HepG2 (cell line): ENCODE measurements at regions not wholly inside any gene's neighbourhood (a gene's known extent, or its start where the extent isn't known, plus 50 kb on each side); places are given as distances from the start of the nearest gene placed in this dataset.

Experiments
- ATAC-seq: fragments of 200-7000 bp; cut with Tn5 transposase; 3 replicates; pipeline ENCODE4 v1.9.1; 2020; ENCODE audit warnings: mild to moderate bottlenecking, moderate library complexity
- BruUV-seq: library from RNA; stranded (reverse); fragments of 400-500 nt; replicated peaks from 2 replicates; lab custom pipeline; 2021; lab: Mats Ljungman, UMichigan
- CTCF ChIA-PET: fragments of 300-600 bp; formaldehyde crosslinking; extraction: SDS; loops from one replicate; lab custom pipeline; 2021; ENCODE audit warnings: low total read pairs, inconsistent platforms, low intra/inter-chr PET ratio; lab: Yijun Ruan, JAX
- POLR2A ChIA-PET: fragments of 350-600 bp; sonication (Branson Sonifier 250); formaldehyde crosslinking; loops from one replicate; lab custom pipeline; 2020; ENCODE audit warnings: antibody characterized with exemption, inconsistent platforms; lab: Yijun Ruan, JAX
- DNase-seq: peaks from one replicate; pipeline ENCODE4 v3.0.0-alpha.2; 2015; ENCODE audit warnings: low spot score
- FAIRE-seq: peaks from 3 replicates; lab custom pipeline; 2011; peaks lifted over from hg19 to GRCh38; lab: Jason Lieb, UNC
- H2AFZ ChIP-seq: one replicate; pipeline ENCODE4 v1.6.1; 2011; ENCODE audit warnings: low read length, inconsistent platforms
- H3K27ac ChIP-seq: fragments of 300-600 bp; 3 replicates; pipeline ENCODE4 v1.8.0; 2011; ENCODE audit warnings: mixed run types, mild to moderate bottlenecking, mixed read lengths, low read length, inconsistent platforms; ENCODE audit not compliant: insufficient read depth; ENCODE audit errors: extremely low read length
- H3K27me3 ChIP-seq, 2 experiments: fragments of 200-600 bp in 1 of 2; 2 replicates in 1 of 2; 3 replicates in 1 of 2; pipeline versions ENCODE4 v1.6.0 to v1.8.0; 2011; ENCODE audit warnings: low read length in 2 of 2, mild to moderate bottlenecking in 2 of 2, moderate library complexity in 2 of 2, inconsistent platforms in 1 of 2; ENCODE audit not compliant: insufficient read depth in 2 of 2, control insufficient read depth in 1 of 2
- H3K36me3 ChIP-seq, 2 experiments: fragments of 200-600 bp in 1 of 2; replicated peaks in 1 of 2; 2 replicates in 1 of 2; 3 replicates in 1 of 2; pipeline versions ENCODE4 v1.5.1 to v1.8.0; 2011; ENCODE audit warnings: low read length in 2 of 2, inconsistent platforms in 1 of 2; ENCODE audit not compliant: insufficient read depth in 2 of 2, control insufficient read depth in 1 of 2
- H3K4me1 ChIP-seq: 2 replicates; pipeline ENCODE4 v1.5.1; 2012; ENCODE audit warnings: low read length, inconsistent platforms; ENCODE audit not compliant: insufficient read depth
- H3K4me2 ChIP-seq: 2 replicates; pipeline ENCODE4 v1.6.0; 2011; ENCODE audit warnings: low read depth, low read length, inconsistent platforms
- H3K4me3 ChIP-seq, 3 experiments: fragments of 200-600 bp in 1 of 3; sonication (generic), shearing (Covaris generic) in 1 of 3; replicated peaks in 1 of 3; 2 replicates each; pipeline ENCODE4 v1.5.1; 2011 to 2016; ENCODE audit warnings: low read length in 3 of 3, inconsistent platforms in 2 of 3, low read depth in 2 of 3, mild to moderate bottlenecking in 2 of 3, control low read depth in 1 of 3, mixed read lengths in 1 of 3; ENCODE audit not compliant: insufficient read depth in 1 of 3
- H3K79me2 ChIP-seq: one replicate; pipeline ENCODE4 v1.6.1; 2011; ENCODE audit warnings: low read length, inconsistent platforms; ENCODE audit not compliant: insufficient read depth
- H3K9ac ChIP-seq: 2 replicates; pipeline ENCODE4 v1.6.0; 2011; ENCODE audit warnings: mild to moderate bottlenecking, low read depth, low read length, inconsistent platforms; ENCODE audit not compliant: insufficient read depth
- H3K9me3 ChIP-seq: 2 replicates; pipeline ENCODE4 v1.5.1; 2012; ENCODE audit warnings: mild to moderate bottlenecking, low read length
- H4K20me1 ChIP-seq: 2 replicates; pipeline ENCODE4 v1.6.0; 2011; ENCODE audit warnings: inconsistent platforms, mild to moderate bottlenecking, low read length, moderate library complexity; ENCODE audit not compliant: insufficient read depth
- ATF7 ChIP-seq, 2 experiments: fragments of 450-650 bp in 1 of 2; sonication (generic) in 1 of 2; formaldehyde crosslinking in 1 of 2; IDR thresholded peaks; 2 replicates each; pipeline versions ENCODE4 v1.4.0 to v1.6.1; 2016 to 2020; ENCODE audit warnings: antibody characterized with exemption in 1 of 2, mild to moderate bottlenecking in 1 of 2, missing genetic modification reagents in 1 of 2
- BCL6 ChIP-seq: IDR thresholded peaks from 2 replicates; pipeline ENCODE4 v1.6.1; 2016; ENCODE audit warnings: missing genetic modification reagents, missing compliant biosample characterization
- ELF3 ChIP-seq: IDR thresholded peaks from 2 replicates; pipeline ENCODE4 v1.6.1; 2016; ENCODE audit warnings: missing genetic modification reagents, missing compliant biosample characterization
- PRDM4 ChIP-seq: sonication (generic); formaldehyde crosslinking; IDR thresholded peaks from 2 replicates; pipeline ENCODE4 v1.9.0; 2021; ENCODE audit warnings: missing genetic modification reagents, borderline replicate concordance
- SNAPC2 ChIP-seq: sonication (generic); formaldehyde crosslinking; IDR thresholded peaks from 2 replicates; pipeline ENCODE4 v1.8.1; 2022; ENCODE audit warnings: mild to moderate bottlenecking, missing genetic modification reagents
- ZNF629 ChIP-seq: sonication (generic); formaldehyde crosslinking; conservative IDR thresholded peaks from 2 replicates; pipeline ENCODE4 v1.5.0; 2020; ENCODE audit warnings: missing genetic modification reagents
- WGBS: methylation state at CpG from one replicate; pipeline ENCODE4 v1.1.6; 2017; ENCODE audit warnings: low lambda C conversion rate; 5-methylcytosine and 5-hydroxymethylcytosine counted together
- in situ Hi-C: cut with HindIII; loops from 2 replicates; pipeline ENCODE4 v1.10.0; 2017; ENCODE audit warnings: low pct_unique_long_range_greater_than_20kb; ENCODE audit not compliant: extremely low pct_ligation_motif_present
- intact Hi-C: fragments of 100-400 bp; cut with micrococcal nuclease; formaldehyde crosslinking; loops from one replicate; pipeline ENCODE4 v1.10.0; 2022; ENCODE audit not compliant: unreplicated experiment
- TF ChIP-seq, protein P1 (sequence below): sonication (generic); formaldehyde crosslinking; IDR thresholded peaks from 2 replicates; pipeline ENCODE4 v1.5.0; 2020; ENCODE audit warnings: mild to moderate bottlenecking, missing genetic modification reagents, moderate library complexity

GRCh38 chr2:133818661-133819060 lies 250.4 kb upstream of the NCKAP5 start:
- intact Hi-C loops (no loop called here), in situ Hi-C loops (no loop called here)
- no peaks in the 10 kb centered on the region for H3K9me3 ChIP-seq
- H3K36me3 ChIP-seq, result no peaks in the 10 kb centered on the region
- no peak overlapping the region for H3K27ac ChIP-seq
- H3K79me2 ChIP-seq, result no peaks in the 10 kb centered on the region
- no peaks in the 10 kb centered on the region; a peak in 1 of 5 replicates for H3K27me3 ChIP-seq
- ChIA-PET CTCF (no interaction called here), POLR2A (no interaction called here)
- no peak for TF ChIP-seq SNAPC2 (CRISPR knock-in tag)
- no peak for TF ChIP-seq ATF7 (IDR thresholded peaks at IDR 0.05)
- no peak for TF ChIP-seq ATF7 (CRISPR knock-in tag; IDR thresholded peaks at IDR 0.05)
- TF ChIP-seq BCL6 (CRISPR knock-in tag), result no peak
- 0 out of 2 replicates have a peak, but pooled peaks have one; percentile 18 for TF ChIP-seq ZNF629 (CRISPR knock-in tag)
- no TSS peak for BruUV-seq
- no peak overlapping the region for H3K4me3 ChIP-seq
- no peaks in the 10 kb centered on the region for H3K4me1 ChIP-seq
- no peak overlapping the region for H3K9ac ChIP-seq
- WGBS, result 3% methylated on average over 3 of the region's 3 CpGs
- DNase-seq (no peak), ATAC-seq (no peak), FAIRE-seq (no peak)
- H4K20me1 ChIP-seq, result no peaks in the 10 kb centered on the region
- H3K4me2 ChIP-seq, result no peak overlapping the region
- H2AFZ ChIP-seq, result no peak overlapping the region

DNA sequence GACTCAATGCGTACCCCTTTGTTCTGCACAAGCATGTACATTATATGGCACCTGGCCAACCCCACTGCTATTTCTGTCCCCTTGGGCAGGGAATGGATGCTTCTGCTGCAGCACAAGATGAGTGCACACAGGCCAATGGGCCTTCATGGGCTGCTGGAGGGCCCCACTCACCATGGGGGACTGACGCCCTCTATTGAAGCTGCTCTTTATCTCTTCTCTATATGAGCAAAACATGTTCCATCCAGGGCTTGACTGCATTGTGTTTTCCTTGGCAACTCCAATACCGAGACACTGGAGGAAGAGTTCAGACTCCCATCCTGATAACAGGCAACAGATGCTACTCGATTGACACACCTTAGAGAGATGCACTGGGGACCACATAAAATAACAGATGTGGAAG lies 251.6 kb upstream of the NCKAP5 start:
- no peak for ATAC-seq
- 36% methylated on average over 4 of the region's 4 CpGs for WGBS
- no peak overlapping the region for H3K27ac ChIP-seq
- H3K4me3 ChIP-seq, result no peak overlapping the region
- H3K9me3 ChIP-seq, result no peaks in the 10 kb centered on the region
- H3K9ac ChIP-seq, result no peak overlapping the region
- H3K4me1 ChIP-seq, result no peaks in the 10 kb centered on the region
- in situ Hi-C loops, result no loop called here
- H3K4me2 ChIP-seq, result no peak overlapping the region
- no peaks in the 10 kb centered on the region for H4K20me1 ChIP-seq
- BruUV-seq, result no TSS peak
- no peak for FAIRE-seq
- H3K79me2 ChIP-seq, result no peaks in the 10 kb centered on the region
- H3K27me3 ChIP-seq, result no peaks in the 10 kb centered on the region; a peak in 1 of 5 replicates
- H3K36me3 ChIP-seq, result no peaks in the 10 kb centered on the region
- no peak overlapping the region for H2AFZ ChIP-seq
- ChIA-PET POLR2A (no interaction called here), CTCF (no interaction called here)
- no peak for TF ChIP-seq ELF3 (CRISPR knock-in tag)
- no peak for TF ChIP-seq PRDM4 (CRISPR knock-in tag)
- TF ChIP-seq, protein P1, sequence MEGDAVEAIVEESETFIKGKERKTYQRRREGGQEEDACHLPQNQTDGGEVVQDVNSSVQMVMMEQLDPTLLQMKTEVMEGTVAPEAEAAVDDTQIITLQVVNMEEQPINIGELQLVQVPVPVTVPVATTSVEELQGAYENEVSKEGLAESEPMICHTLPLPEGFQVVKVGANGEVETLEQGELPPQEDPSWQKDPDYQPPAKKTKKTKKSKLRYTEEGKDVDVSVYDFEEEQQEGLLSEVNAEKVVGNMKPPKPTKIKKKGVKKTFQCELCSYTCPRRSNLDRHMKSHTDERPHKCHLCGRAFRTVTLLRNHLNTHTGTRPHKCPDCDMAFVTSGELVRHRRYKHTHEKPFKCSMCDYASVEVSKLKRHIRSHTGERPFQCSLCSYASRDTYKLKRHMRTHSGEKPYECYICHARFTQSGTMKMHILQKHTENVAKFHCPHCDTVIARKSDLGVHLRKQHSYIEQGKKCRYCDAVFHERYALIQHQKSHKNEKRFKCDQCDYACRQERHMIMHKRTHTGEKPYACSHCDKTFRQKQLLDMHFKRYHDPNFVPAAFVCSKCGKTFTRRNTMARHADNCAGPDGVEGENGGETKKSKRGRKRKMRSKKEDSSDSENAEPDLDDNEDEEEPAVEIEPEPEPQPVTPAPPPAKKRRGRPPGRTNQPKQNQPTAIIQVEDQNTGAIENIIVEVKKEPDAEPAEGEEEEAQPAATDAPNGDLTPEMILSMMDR (CRISPR knock-in tag), result peak; percentile 10; the same call in 1 of the 2 replicates
- intact Hi-C loops, result no loop called here
- DNase-seq, result no peak
